ENCODE measurements at regions not wholly inside any gene's neighbourhood (a gene's known extent, or its start where the extent isn't known, plus 50 kb on each side); places are given as distances from the start of the nearest gene placed in this dataset.

GRCh38 chr6:48630511-48630910 is 519.5 kb upstream of the PTCHD4 start:
- TF ChIP-seq EP300 (IDR thresholded peaks at IDR 0.05) (no peak), CTCF (IDR thresholded peaks at IDR 0.05) (no peak)
